HG02884 (cell line): ENCODE measurements at regions not wholly inside any gene's neighbourhood (a gene's known extent, or its start where the extent isn't known, plus 50 kb on each side); places are given as distances from the start of the nearest gene placed in this dataset.
A peak's percentile ranks its signal among the peaks of the same experiment; 100 is the strongest.

Experiments
- ATAC-seq: cut with Tn5 transposase; IDR thresholded peaks from one replicate; pipeline ENCODE4 v1.9.1; 2021; ENCODE audit warnings: mild to moderate bottlenecking, moderate library complexity; ENCODE audit not compliant: unreplicated experiment

DNA sequence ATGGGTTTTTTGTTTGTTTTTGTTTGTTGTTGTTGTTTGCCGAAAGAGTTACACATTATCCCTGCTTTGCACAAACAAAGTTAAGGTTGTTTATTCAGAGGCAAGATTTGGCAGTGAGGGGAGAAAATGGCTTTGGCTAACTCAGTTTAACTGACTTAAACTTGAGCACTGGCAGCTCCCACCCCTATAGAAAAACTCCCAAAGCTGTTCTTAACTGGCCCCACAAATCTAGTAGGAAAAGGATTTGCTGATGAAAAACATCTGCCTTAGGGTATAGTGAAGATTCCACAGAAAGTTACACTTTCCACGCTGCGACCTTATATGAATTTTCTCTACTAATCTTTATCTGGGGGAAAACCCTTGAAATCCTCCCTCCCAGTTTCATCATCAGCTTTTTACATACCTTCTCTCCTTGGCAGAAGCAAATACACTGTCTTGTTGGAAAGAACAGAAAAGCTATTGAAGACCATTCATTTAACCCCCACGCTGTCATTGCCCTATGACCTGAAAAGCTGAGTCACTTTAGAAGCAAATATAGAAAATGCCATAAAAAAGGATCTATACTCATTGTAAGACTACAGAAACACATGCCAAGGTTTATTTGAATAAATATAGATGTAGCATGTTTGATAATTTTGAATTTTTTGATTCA lies 551.7 kb downstream of the NR2F2 start:
- ATAC-seq = no peak

DNA sequence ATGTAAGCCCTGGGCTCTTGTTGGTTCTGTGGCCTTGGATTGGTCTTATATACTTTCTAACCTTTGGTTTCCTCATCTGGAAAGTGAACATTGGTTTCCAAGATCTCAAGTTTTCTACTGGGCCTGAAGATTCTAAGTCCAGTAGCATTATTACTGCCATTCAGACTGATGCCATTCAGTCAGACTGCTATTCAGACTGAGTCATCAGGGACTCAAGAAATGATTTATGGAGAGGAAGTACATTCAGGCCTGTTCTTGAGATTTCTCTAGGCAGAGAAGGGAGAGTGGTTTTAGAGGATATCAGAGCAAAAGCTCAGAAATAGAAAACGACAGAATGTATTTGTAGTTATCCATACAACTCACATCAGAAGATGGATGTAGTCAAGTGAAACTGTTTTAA lies 557.2 kb downstream of the NR2F2 start:
- ATAC-seq = no peak

DNA sequence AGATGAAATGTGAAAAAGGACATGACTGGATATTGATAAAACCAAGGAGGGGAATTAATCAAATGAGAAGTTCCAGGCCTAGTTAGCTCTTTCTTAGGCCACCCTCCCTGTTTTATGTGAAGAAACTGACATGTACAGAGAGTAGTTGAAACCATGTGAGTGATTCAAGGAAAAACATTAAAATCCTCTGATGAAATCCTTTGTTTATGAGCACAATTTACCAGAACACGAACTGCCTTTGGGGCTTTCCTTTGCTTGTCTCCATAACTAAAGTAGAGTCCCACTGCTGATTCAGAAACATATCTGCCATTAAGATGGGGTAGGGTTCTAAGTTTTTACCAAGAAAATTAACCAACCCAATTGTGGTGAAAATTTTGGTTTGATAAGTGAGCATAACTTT lies 558.3 kb downstream of the NR2F2 start:
- no peak for ATAC-seq

DNA sequence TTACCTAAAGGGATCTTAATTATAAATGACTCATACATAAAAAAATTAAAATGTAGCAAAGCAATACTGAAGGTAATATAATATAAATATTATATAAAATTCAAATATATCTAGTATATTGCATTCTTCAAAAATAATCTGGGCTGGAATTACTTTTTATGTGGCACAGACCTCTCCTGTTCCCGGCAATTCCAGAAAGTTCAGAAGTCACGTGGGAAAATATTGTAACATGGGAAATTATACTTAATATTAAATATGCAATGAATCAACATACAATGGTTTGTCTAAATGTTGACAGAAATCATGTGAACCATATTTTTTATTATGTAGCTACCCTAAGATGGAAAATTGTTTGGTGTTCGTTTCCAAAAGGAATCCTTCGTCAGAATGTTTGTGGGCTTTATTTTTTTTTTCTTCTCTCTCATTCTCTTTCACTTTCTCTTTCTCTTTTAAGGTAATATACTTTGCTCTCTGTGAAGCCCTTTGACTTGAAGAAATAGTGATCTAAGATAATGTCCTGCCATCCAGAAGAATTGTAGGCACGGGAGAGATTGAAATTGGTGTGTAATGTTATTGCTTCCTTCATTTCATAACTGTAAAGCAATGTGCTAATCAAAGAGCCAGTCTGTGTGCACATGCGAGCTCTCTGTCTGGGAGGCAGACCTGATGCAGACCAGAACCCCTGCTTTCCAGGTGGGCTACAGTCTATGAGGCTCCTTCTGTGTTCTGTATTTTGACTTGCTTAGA lies 559.4 kb downstream of the NR2F2 start:
- no peak for ATAC-seq

DNA sequence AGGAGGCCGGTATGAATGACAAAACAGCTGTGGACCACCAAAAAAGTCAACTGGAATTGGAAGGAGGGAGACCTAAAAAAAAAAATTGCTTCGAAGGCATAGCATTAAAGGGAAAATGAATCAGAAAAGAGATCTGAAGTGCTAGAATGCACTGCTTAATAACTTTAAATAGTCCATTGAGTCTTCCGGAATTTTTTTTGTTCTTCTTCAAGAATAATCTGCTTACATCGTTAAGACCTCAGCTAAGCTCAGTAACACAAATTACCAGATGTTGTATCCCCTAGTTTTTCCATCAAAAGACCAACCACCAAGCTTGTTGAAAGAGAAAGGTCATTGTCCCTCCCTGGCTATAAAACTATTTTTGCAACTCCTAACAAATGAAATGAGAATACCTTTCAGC lies 560.5 kb downstream of the NR2F2 start:
- ATAC-seq = no peak

DNA sequence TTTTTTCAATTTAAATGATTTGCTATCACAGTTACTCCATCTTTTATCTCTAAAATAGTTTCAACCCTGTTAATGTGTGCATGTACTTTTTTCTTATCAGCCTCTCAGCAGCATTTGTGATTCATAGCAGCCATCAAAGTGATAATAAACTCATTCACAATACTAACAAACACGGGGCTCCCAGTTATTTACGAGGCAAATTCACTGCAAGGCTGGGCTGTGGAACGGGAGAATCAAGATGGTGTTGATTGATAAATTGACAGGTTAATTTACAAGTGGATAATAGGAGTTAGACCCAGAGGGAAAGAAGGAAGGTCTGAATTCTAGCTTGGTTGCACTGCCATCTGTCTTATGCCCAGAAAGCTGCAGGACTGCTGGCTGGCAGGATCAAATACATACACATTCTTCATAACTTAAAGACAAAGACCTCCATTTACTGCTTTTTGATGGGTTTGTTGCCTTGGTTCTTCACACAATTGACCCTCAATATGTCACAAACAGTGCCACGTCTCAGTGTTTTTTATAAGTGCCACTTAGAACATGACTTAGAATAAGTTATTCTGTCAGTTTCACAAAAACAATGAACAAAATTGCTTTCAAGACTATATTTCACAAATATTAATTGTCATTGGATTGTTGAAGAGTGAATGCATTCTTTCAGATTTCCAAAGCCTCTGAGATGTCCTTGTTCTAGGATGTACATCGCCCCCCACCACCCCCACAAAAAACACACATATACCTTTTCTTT lies 562.8 kb downstream of the NR2F2 start:
- peak; percentile 45 for ATAC-seq

DNA sequence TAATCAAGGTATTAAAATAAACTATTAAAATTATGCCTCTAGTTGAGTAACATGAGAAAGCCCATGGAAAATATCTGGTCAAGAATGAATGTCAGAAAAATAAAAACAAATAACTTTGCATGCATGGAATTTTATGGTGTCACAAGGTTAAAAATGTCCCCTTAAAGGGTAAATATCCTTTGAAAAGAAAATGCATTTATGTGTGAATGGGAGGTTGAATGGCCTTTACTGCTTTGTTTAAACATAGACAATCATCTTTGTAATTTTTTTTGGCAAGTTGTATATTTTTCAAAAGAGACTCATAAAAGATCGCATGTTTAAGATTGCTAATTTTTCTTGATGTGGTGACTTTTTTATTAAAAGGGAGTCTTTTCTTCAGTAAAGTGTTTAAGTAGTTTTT lies 564.2 kb downstream of the NR2F2 start:
- ATAC-seq = no peak

DNA sequence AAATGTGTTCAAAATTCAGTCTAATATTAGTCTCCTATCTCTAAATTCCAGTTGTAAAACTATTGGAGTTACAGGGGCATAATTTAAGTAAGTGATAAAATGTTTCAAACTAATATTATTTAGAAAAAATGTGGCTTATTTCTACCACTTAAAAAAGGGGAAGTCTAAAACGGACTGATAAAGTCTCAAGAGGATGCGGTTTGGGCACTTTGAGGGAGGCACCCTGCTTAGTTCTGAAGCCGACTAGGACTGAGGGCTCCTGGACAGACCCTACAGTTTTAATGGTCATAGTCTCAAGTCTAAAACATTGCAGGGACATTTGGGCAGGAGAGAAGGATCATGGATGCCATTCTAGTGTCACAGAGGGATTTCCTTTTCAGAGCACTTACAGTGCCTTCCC lies 566.3 kb downstream of the NR2F2 start:
- ATAC-seq = no peak

DNA sequence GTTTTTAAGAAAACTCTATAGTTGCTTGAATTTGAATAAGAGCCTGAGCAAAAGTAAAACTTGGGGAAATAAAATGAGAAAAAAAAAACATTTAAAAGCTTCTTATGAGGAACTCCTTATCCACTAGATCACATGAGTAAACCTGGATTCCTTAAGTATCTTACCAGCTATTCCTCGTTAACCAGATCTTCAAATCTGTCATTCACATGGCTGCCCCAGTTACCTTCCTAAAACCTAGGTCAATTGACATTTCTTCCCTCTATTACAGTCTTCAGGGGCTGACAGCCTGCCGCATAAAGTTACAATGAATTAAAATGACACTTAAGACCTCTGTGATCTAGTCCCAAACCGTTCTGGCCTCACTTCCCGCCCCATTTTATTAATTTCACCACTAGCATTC lies 583.6 kb downstream of the NR2F2 start:
- ATAC-seq = no peak

DNA sequence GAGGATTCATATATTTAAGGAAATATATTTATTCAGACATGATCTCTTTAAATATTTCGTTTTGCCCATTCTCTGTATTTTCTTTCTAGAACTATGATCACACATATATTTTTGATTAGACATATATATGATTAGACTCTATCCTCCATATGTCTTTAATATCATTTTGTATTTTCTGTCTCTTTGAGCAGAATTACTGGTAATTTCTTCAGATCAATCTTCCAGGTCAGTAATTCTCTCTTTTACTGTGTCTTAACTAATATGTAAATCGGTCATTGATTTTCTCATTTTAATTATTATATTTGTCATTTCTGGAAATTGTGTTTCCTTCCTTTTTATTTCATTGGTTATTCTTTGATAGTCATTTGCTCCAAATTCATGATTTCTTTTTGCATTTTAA lies 586.2 kb downstream of the NR2F2 start:
- ATAC-seq = no peak

DNA sequence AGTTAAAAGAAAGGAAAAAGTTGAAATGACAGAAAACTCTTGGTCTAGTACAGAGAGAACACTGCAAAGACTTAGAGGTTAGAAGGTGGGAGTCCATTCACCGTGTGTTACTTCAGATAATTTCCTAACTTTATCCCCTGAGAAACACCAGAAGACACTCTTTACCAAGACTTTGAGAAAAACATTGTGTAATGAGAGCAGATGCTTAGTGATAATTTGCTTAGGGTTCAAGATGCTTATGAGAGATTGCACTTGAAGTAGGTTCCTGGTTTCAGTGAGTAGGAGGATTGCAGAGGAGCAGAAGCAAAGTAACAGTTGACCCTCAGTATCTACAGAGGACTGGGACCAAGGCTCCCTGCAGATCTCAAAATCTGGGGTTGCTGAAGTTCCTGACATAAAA lies 594.1 kb downstream of the NR2F2 start:
- ATAC-seq = no peak

DNA sequence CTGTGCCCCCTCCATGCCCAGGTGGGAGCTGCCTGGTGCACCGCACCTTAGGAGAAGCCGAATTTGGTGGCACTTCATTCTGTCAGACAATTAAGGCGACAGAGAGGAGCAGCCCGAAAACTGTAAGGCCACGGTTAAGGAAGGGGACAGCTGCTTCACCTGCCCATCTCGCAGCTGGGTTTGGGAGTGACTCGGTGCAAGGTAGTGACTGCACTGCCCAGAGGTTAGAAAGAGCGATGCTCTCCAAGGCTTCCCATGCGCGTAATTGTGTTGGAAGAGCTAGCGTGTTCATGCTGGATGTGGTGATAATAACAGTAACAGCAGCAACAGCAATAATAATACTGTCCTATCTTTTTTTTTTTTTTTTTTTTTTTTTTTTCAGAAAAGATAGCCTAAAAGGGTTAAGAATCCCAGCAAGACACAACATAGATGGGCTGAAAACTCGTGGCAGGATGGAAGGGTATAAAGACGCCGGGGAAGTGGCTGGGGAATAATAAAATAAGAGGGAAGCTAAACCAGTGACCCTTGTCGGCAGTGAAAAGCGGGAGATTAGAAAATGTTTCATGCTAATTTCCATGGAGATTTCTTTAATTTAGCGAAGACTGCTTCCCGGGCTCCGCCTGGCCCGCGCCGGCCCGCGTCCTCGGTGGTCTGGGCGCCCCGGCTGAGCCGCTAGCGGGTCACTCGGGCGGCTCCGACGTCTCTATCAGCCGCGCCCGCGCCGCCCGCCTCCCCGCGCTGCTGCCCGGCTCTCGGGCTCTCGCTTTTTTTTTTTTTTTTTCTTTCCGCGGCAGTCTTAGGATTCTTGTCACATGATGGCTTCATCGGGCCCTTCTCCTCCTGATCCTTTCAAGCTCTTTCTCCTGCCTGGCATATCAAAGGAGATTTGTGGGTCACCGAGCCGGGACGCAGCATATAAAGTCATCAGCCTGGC lies 617.1 kb downstream of the NR2F2 start:
- ATAC-seq = no peak

DNA sequence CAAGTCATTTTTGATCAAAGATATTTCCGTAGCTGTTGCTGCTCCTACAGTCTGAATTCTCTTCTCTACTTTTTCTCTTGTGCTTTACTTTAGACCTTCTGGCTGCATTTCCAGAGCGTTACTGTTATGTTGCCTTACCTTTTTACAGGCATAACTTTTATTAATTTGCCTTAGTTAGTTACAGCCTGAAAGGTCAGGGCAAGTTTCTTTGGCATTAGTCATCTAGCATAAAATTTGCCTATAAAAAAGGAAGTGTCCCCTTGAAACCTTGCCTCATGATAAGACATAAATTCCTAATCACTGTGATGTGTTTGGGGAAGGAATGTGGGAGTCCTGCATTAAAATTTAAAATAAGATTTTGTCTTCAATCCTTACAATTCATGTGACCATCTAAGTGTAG lies 618.5 kb downstream of the NR2F2 start:
- ATAC-seq = no peak

DNA sequence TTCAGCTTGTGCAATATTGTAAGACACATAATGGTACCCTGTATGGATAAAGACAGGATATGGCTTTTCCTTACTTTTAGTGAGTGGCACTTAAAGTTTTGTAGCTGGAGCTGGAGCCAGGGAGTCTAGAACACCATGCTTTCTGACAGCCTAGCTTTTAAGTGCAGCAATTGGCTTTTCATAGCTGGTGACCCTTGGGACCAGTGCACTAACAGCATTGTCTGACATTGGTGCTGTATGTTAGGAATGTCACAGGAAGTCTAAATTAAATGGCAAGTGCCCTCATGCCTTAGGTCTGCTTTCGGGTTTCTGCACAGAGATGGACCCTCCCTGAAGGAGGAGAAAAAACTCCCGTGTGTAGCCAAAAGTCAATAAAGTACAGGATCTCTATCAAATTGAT lies 628.2 kb downstream of the NR2F2 start:
- ATAC-seq = no peak

DNA sequence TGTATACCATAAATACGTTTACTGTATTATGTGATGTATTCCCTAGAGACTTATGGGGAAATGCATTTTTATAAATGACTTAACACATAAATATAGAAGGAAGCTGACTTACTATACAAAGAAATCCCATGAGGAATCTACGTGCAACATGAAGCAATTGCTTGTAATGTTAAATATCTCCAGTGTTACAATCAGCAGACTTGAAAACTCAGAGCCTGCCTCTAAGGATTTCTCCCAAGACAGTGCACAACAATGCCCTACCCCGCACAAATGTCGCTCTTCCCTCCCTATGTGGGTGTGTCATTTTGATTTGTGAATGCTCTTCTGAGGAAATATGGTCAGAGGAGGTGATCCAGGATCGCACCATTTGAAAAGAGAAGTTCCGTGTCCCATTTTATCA lies 629.0 kb downstream of the NR2F2 start:
- ATAC-seq = no peak

DNA sequence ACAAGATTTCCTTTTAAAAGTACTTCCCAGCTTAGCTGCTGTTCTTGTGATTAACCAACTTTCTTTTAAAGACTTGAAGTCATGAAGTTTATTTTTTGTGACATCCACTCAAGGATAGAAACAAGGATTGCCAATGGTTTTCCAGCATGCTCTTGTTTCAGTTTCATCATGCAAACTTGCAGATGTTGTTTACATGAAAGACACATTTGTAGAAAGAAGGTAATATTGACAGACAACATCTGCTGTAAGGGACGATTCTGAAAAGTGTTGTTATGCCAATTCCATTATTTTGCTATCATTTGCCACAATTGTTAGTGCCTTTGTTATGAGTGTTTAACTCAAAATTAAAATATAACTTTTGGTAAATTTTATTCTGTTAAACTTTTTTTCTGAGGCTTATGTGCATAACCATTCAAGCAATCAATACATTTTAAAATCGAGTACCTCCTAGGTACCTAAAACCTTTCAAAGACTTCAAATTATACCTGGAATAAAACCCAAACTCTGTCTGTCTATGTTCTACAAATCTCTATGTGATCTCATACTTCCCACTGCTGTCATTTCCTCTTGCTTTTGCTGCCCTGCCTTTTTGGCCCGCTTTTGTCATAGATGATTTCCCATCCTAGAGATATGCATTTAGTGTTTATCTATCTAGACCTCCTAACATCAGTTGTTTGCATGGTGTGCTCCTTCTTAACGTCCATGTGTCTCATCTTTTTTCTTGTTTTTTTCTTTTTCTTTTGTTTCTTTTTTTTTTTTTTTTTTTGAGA lies 630.4 kb downstream of the NR2F2 start:
- no peak for ATAC-seq

DNA sequence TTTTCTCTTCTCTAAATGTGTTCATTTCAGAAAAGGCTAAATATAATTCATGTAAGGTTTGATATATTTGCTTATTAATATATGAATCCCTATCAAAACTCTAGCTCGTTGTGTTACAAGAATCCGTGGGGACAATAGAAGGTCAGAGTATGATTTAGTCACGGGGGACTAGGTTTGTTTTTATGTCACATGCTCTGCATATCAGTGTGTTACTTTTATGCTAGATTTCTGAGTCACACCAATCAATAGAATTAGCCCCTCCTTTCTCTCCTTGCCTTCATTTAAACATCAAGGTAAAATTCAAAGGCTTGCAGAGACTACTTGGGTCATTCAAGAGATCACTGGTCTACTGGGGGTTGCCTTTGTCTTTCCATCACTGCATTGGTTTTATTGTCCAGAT lies 636.1 kb downstream of the NR2F2 start:
- ATAC-seq = no peak

DNA sequence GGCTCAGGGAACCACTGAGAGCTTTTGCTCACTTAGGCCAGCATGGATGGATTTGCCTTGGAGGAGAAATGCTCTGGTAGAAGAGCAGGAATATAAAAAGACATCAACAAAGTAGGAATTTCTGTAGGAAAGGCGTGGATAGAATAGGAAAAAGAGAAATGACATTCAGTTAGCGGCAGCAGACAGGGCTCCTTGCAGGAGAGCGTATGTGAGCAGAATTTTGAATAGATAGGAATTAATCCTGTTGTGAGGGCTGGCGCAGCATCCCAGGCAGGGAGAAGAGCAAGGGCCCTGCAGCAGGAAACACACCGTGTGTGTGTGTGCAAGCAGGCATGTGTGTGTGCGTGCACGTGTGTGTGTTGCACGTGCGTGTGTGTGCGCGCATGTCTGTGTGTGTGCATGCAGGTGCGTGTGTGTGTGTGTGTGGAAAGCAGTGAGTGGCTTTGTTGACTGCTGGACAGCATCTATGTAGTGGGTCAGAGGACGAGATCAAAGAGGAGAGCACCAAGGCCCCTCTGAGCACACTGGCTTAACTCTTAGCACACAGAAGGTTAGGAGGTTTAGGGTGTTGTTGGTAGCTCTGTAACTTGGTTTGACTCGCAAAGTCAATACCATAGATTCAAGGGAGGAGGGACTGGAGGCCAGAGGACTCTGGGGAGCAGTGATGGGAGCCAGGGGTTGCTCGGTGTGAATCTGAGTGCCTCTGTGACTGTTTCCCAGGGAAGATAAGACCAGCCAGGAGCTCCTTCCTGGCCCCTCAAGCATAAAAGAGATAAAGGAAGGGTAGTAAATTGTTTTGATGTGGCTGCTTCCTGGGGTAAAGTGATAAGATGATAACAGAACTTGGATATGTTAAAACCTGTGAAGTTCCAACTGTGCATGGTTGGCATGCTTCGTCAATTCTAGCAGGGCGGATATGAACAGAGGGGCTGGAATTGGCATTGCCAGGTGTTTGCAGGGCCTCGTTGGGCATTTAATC lies 639.5 kb downstream of the NR2F2 start:
- no peak for ATAC-seq

DNA sequence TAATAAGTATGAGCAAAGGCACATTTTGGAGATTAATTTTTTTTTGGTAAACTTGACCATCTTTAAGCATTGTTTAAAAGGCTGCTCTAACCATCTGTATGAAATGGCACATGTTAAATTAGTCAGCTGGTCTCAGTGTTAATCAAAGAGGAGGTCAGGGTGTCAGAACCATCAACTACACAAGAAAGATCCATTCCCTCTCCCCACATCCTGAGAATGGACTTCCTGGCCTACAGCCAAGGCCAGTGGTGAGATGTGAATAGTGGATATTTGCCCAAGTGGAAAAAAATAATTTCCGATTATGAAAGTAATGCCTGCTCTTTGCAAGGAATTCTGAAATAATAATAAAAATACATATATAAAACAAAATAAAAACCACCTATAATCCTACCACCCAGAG lies 641.7 kb downstream of the NR2F2 start:
- no peak for ATAC-seq
